Progenitor cell of endocrine pancreas (in vitro differentiated cells): ENCODE measurements at regions not wholly inside any gene's neighbourhood (a gene's known extent, or its start where the extent isn't known, plus 50 kb on each side); places are given as distances from the start of the nearest gene placed in this dataset.

ENCODE experiments used
- DNase-seq: peaks from one replicate; pipeline ENCODE4 v3.0.0; 2021; ENCODE audit warnings: low spot score; ENCODE audit not compliant: unreplicated experiment
- H3K27ac Mint-ChIP-seq: 2 replicates; pipeline ENCODE4 v1.8.0; 2021; ENCODE audit warnings: mild to moderate bottlenecking, moderate library complexity, mixed read lengths
- H3K27me3 Mint-ChIP-seq: 2 replicates; pipeline ENCODE4 v1.8.0; 2021; ENCODE audit warnings: mixed read lengths
- H3K36me3 Mint-ChIP-seq: 2 replicates; pipeline ENCODE4 v1.8.0; 2022; ENCODE audit warnings: mixed read lengths; ENCODE audit not compliant: insufficient read depth
- H3K4me1 Mint-ChIP-seq: 2 replicates; pipeline ENCODE4 v1.8.0; 2021; ENCODE audit warnings: low read depth, mixed read lengths
- H3K4me3 Mint-ChIP-seq: 2 replicates; pipeline ENCODE4 v1.8.0; 2021; ENCODE audit warnings: low read depth, mild to moderate bottlenecking, moderate library complexity, mixed read lengths
- H3K9me3 Mint-ChIP-seq: 2 replicates; pipeline ENCODE4 v1.8.0; 2021; ENCODE audit warnings: low read depth, mixed read lengths
- TF ChIP-seq, protein P1 (sequence below): fragments of 200-600 bp; sonication (generic); IDR thresholded peaks from one replicate; pipeline ENCODE4 v1.5.0; 2021; ENCODE audit warnings: antibody characterized with exemption, mild to moderate bottlenecking; ENCODE audit not compliant: unreplicated experiment

DNA sequence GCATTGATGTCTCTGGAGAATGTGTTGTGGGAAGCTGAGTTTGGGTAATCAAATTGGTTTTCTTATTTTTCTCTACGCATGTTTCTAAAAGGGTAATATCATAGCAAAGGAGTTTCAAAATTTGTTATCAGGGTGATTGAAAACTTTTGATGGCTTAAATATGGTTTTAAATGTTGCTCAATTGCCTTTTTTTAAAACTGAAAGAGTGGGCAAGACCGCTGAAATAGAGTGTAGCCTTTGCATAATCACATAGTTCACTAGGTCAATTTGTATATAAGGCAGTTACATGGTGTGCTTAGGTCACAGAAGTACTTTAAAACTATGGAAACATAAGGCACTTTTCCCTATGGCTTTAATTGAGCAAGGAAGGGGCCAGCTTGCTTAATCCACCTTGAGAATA is 167.4 kb downstream of the SNAPC1 start:
- Mint-ChIP-seq H3K9me3 (peaks cover 5% of the 10 kb centered on the region), H3K4me3 (no peak overlapping the region), H3K27ac (no peak overlapping the region), H3K4me1 (peaks cover 10% of the 10 kb centered on the region), H3K27me3 (peaks cover 3% of the 10 kb centered on the region), H3K36me3 (no peaks in the 10 kb centered on the region)
- TF ChIP-seq, protein P1, sequence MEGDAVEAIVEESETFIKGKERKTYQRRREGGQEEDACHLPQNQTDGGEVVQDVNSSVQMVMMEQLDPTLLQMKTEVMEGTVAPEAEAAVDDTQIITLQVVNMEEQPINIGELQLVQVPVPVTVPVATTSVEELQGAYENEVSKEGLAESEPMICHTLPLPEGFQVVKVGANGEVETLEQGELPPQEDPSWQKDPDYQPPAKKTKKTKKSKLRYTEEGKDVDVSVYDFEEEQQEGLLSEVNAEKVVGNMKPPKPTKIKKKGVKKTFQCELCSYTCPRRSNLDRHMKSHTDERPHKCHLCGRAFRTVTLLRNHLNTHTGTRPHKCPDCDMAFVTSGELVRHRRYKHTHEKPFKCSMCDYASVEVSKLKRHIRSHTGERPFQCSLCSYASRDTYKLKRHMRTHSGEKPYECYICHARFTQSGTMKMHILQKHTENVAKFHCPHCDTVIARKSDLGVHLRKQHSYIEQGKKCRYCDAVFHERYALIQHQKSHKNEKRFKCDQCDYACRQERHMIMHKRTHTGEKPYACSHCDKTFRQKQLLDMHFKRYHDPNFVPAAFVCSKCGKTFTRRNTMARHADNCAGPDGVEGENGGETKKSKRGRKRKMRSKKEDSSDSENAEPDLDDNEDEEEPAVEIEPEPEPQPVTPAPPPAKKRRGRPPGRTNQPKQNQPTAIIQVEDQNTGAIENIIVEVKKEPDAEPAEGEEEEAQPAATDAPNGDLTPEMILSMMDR: no peak
- DNase-seq: no peak

DNA sequence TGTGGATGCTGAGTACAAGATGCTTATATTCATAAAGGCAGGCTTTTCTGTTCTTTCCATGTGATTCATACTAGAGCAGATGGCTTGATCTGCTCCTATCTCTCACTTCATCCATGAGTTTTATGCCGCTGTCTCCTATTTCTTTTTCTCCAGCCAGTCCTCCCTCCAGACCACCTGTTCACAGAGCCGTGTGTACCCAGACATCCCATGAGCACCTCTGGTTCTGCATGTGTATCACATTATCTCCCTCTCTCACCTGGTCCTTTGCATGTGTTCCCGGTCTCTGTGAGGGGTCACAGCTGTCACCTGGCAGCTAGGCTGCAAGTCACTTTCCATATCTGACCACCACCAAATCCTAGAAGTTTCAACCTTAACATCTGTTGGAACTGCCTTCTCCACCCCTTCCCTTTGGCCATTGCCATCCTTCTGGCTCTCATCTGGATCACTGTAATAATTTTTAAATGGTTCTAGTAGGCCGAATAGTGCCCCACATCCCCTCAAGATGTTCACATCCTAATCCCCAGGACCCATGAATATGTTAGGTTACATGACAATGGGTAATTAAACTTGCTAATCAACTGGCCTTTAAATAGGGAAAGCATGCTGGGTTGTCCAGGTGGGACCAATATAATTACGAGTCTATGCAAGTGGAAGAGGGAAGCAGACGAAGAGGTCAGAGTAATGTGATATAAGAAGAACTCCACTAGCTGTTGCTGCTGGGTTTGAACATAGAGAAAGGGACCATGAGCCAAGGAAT is 168.1 kb downstream of the SNAPC1 start:
- Mint-ChIP-seq H3K27me3 (peaks cover 3% of the 10 kb centered on the region), H3K27ac (no peak overlapping the region), H3K4me1 (peaks cover 10% of the 10 kb centered on the region)

DNA sequence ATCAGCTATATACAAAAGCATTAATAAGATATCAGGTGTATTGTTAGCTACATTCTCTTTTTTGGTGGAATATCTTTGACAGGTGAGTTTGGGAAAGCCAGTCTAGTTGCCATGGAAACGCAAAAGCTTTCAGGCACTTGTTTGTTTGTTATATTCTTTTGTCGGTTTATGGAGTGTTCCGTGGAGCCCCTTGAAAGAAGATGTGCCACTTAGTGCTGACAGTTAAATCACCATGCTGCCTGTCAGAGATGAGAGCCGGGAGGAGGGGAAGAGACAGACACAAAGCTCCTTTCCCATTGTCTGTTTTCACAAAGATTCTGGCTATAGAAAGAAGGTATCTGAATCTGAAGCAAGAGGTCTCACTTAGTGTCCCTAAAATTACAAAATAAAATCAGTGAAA is 170.8 kb downstream of the SNAPC1 start:
- DNase-seq: no peak
- H3K4me3 Mint-ChIP-seq: no peak overlapping the region
- peaks cover 3% of the 10 kb centered on the region for H3K27me3 Mint-ChIP-seq
- no peaks in the 10 kb centered on the region for H3K36me3 Mint-ChIP-seq
- TF ChIP-seq, protein P1: no peak
- no peak overlapping the region for H3K27ac Mint-ChIP-seq
- peaks cover 5% of the 10 kb centered on the region for H3K4me1 Mint-ChIP-seq
- H3K9me3 Mint-ChIP-seq: peaks cover 5% of the 10 kb centered on the region

More for the DNA sequence above, 168.1 kb downstream of the SNAPC1 start:
- TF ChIP-seq, protein P1: no peak
- peaks cover 5% of the 10 kb centered on the region for H3K9me3 Mint-ChIP-seq
- H3K4me3 Mint-ChIP-seq: no peak overlapping the region
- DNase-seq: no peak
- H3K36me3 Mint-ChIP-seq: no peaks in the 10 kb centered on the region

DNA sequence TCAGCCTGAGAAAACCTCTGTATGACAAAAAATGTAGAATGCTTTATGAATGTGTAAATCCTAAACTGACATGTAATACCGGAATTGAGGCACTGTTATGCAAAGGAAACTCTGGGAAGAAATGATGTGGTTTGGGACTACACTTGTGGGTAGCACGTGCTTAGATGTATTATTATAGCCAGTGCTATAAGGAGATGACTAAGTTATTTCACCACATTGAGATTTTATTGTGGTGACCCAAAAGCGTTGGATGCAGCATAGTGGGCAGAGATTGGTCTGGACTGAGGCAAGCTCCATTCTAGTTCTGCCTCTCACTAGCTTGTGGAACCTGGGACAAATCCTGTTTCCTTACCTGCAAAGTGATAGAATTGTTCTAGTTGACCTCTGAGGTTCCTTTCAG is 172.2 kb downstream of the SNAPC1 start:
- Mint-ChIP-seq H3K4me3 (no peak overlapping the region), H3K4me1 (no peaks in the 10 kb centered on the region), H3K9me3 (peaks cover 5% of the 10 kb centered on the region), H3K27ac (no peak overlapping the region), H3K27me3 (peaks cover under 1% of the 10 kb centered on the region), H3K36me3 (no peaks in the 10 kb centered on the region)
- no peak for DNase-seq
- TF ChIP-seq, protein P1: no peak

DNA sequence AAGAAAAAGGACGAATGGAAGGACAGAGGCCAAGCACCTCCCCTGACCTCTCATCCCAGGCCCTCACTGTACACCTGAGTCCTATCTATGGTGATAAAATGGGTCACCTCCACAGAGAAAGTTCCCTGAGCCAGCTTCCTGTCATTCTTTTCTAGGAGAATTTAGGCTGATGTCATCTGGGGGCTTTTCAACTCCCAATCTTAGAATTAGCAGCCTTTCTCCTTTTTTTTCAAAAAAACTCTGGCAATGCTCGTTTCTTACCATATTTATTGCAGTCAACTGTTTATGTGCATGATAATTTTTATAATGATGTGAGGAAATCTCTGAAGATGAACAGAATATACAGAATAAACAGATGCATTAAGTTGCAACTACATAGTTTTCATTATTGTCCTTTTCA is 177.6 kb downstream of the SNAPC1 start:
- TF ChIP-seq, protein P1: no peak
- H3K27me3 Mint-ChIP-seq: peaks cover 6% of the 10 kb centered on the region
- no peak overlapping the region for H3K27ac Mint-ChIP-seq
- H3K9me3 Mint-ChIP-seq: peaks cover 6% of the 10 kb centered on the region
- no peaks in the 10 kb centered on the region for H3K36me3 Mint-ChIP-seq
- no peak for DNase-seq
- no peak overlapping the region for H3K4me3 Mint-ChIP-seq
- peaks cover 9% of the 10 kb centered on the region for H3K4me1 Mint-ChIP-seq
